NCI-H1417 treated with DMSO at 0.1 percent for 48 hours (cell line): ENCODE measurements at regions not wholly inside any gene's neighbourhood (a gene's known extent, or its start where the extent isn't known, plus 50 kb on each side); places are given as distances from the start of the nearest gene placed in this dataset.

Experiments
- DNase-seq: peaks from one replicate; lab custom pipeline; 2025; lab: John Stamatoyannopoulos, UW

GRCh38 chr3:110808630-110809029 is 263.0 kb upstream of the NECTIN3 start:
- DNase-seq: no peak

- DNase-seq: no peak
These were observed 261.3 kb upstream of the NECTIN3 start for GRCh38 chr3:110810356-110810755.

- DNase-seq: no peak
These were observed 260.6 kb upstream of the NECTIN3 start for GRCh38 chr3:110811050-110811449.

GRCh38 chr3:110813541-110813940 is 258.1 kb upstream of the NECTIN3 start:
- DNase-seq: no peak

- no peak for DNase-seq
These were observed 257.2 kb upstream of the NECTIN3 start for GRCh38 chr3:110814170-110815007.

GRCh38 chr3:110815008-110815583 is 256.5 kb upstream of the NECTIN3 start:
- DNase-seq: no peak

GRCh38 chr3:110816008-110816407 is 255.6 kb upstream of the NECTIN3 start:
- DNase-seq: no peak

GRCh38 chr3:110821586-110821985 is 250.0 kb upstream of the NECTIN3 start:
- DNase-seq: no peak

GRCh38 chr3:110822971-110823370 is 248.6 kb upstream of the NECTIN3 start:
- no peak for DNase-seq

GRCh38 chr3:110846971-110847370 is 224.6 kb upstream of the NECTIN3 start:
- DNase-seq: no peak

- no peak for DNase-seq
These were observed 222.6 kb upstream of the NECTIN3 start for GRCh38 chr3:110849064-110849463.

- no peak for DNase-seq
These were observed 219.9 kb upstream of the NECTIN3 start for GRCh38 chr3:110851736-110852135.

GRCh38 chr3:110855207-110855606 is 216.4 kb upstream of the NECTIN3 start:
- DNase-seq: no peak

GRCh38 chr3:110856916-110857315 is 214.7 kb upstream of the NECTIN3 start:
- DNase-seq: no peak

GRCh38 chr3:110858549-110858948 is 213.1 kb upstream of the NECTIN3 start:
- no peak for DNase-seq

GRCh38 chr3:110859336-110859735 is 212.3 kb upstream of the NECTIN3 start:
- DNase-seq: no peak

- no peak for DNase-seq
These were observed 211.6 kb upstream of the NECTIN3 start for GRCh38 chr3:110859993-110860392.

- DNase-seq: no peak
These were observed 205.7 kb upstream of the NECTIN3 start for GRCh38 chr3:110865934-110866333.

- no peak for DNase-seq
These were observed 203.5 kb upstream of the NECTIN3 start for GRCh38 chr3:110868106-110868505.

GRCh38 chr3:110869736-110870135 is 201.9 kb upstream of the NECTIN3 start:
- no peak for DNase-seq

- no peak for DNase-seq
These were observed 199.7 kb upstream of the NECTIN3 start for GRCh38 chr3:110871869-110872268.

- DNase-seq: no peak
These were observed 192.9 kb upstream of the NECTIN3 start for GRCh38 chr3:110878692-110879091.

GRCh38 chr3:110881069-110881468 is 190.5 kb upstream of the NECTIN3 start:
- no peak for DNase-seq
